NCI-H748 treated with DMSO at 0.1 percent for 48 hours (cell line): ENCODE measurements at regions not wholly inside any gene's neighbourhood (a gene's known extent, or its start where the extent isn't known, plus 50 kb on each side); places are given as distances from the start of the nearest gene placed in this dataset.
"Not testable (repeated sequence)": the region's sequence is repeated elsewhere in the genome, so short reads cannot be mapped to it uniquely, and the experiment has no call there.

Experiments
- DNase-seq: peaks from one replicate; lab custom pipeline; 2025; lab: John Stamatoyannopoulos, UW

- DNase-seq: no peak
These were observed 932.0 kb downstream of the SLITRK6 start for GRCh38 chr13:84867246-84867645.

- peak; percentile 84 for DNase-seq
These were observed 933.4 kb downstream of the SLITRK6 start for GRCh38 chr13:84865783-84866221.

- DNase-seq: no peak
These were observed 934.9 kb downstream of the SLITRK6 start for GRCh38 chr13:84864341-84864740.

- DNase-seq: no peak
These were observed 952.1 kb downstream of the SLITRK6 start for GRCh38 chr13:84847107-84847506.

- DNase-seq: no peak
These were observed 953.2 kb downstream of the SLITRK6 start for GRCh38 chr13:84845907-84846619.

- DNase-seq: peak; percentile 33
These were observed 954.7 kb downstream of the SLITRK6 start for GRCh38 chr13:84844473-84844872.

- no peak for DNase-seq
These were observed 955.9 kb downstream of the SLITRK6 start for GRCh38 chr13:84843368-84843767.

GRCh38 chr13:84834201-84834600, 951.9 kb upstream of the SLITRK1 start:
- DNase-seq: no peak

- no peak for DNase-seq
These were observed 949.7 kb upstream of the SLITRK1 start for GRCh38 chr13:84831666-84832657.

GRCh38 chr13:84823528-84823927, 941.3 kb upstream of the SLITRK1 start:
- DNase-seq: no peak

GRCh38 chr13:84821261-84821660, 939.0 kb upstream of the SLITRK1 start:
- no peak for DNase-seq

- no peak for DNase-seq
These were observed 934.4 kb upstream of the SLITRK1 start for GRCh38 chr13:84816567-84817105.

GRCh38 chr13:84812789-84813188, 930.5 kb upstream of the SLITRK1 start:
- no peak for DNase-seq

- DNase-seq: no peak
These were observed 929.8 kb upstream of the SLITRK1 start for GRCh38 chr13:84812078-84812477.

GRCh38 chr13:84810781-84811180, 928.5 kb upstream of the SLITRK1 start:
- no peak for DNase-seq

GRCh38 chr13:84802073-84802472, 919.8 kb upstream of the SLITRK1 start:
- no peak for DNase-seq

- DNase-seq: no peak
These were observed 902.3 kb upstream of the SLITRK1 start for GRCh38 chr13:84784443-84785153.

GRCh38 chr13:84777316-84777715, 895.0 kb upstream of the SLITRK1 start:
- no peak for DNase-seq

GRCh38 chr13:84776593-84776992, 894.3 kb upstream of the SLITRK1 start:
- no peak for DNase-seq

GRCh38 chr13:84775920-84776319, 893.6 kb upstream of the SLITRK1 start:
- not testable (repeated sequence) for DNase-seq

- DNase-seq: no peak
These were observed 891.8 kb upstream of the SLITRK1 start for GRCh38 chr13:84774111-84774510.

- no peak for DNase-seq
These were observed 878.7 kb upstream of the SLITRK1 start for GRCh38 chr13:84760956-84761355.
